WI38 (cell line): ENCODE measurements at regions not wholly inside any gene's neighbourhood (a gene's known extent, or its start where the extent isn't known, plus 50 kb on each side); places are given as distances from the start of the nearest gene placed in this dataset.

Experiments used
- H3K4me3 ChIP-seq: 2 replicates; pipeline ENCODE4 v1.5.1; 2011; ENCODE audit warnings: low read depth, mild to moderate bottlenecking, control low read depth, low read length
- CTCF ChIP-seq: IDR thresholded peaks from 2 replicates; pipeline ENCODE4 v1.5.1; 2012; ENCODE audit warnings: low read depth, mild to moderate bottlenecking, control low read depth, low read length

GRCh38 chr7:80380957-80381356, 130.9 kb downstream of the GNAT3 start:
- no peak for TF ChIP-seq CTCF
- no peak overlapping the region for H3K4me3 ChIP-seq

- no peak for TF ChIP-seq CTCF
- no peak overlapping the region for H3K4me3 ChIP-seq
These were observed 132.6 kb downstream of the GNAT3 start for GRCh38 chr7:80379034-80379982.

- TF ChIP-seq CTCF = no peak
- H3K4me3 ChIP-seq = no peak overlapping the region
These were observed 137.5 kb downstream of the GNAT3 start for GRCh38 chr7:80374321-80374720.

- no peak for TF ChIP-seq CTCF
- no peak overlapping the region for H3K4me3 ChIP-seq
These were observed 138.3 kb downstream of the GNAT3 start for GRCh38 chr7:80373429-80374032.

GRCh38 chr7:80372415-80372814, 139.4 kb downstream of the GNAT3 start:
- no peak overlapping the region for H3K4me3 ChIP-seq
- TF ChIP-seq CTCF = no peak

- no peak overlapping the region for H3K4me3 ChIP-seq
- TF ChIP-seq CTCF = no peak
These were observed 141.3 kb downstream of the GNAT3 start for GRCh38 chr7:80370587-80370986.

GRCh38 chr7:80369321-80369720, 142.5 kb downstream of the GNAT3 start:
- no peak for TF ChIP-seq CTCF
- no peak overlapping the region for H3K4me3 ChIP-seq
